Adrenal gland (tissue), 9 donors: ENCODE measurements at regions not wholly inside any gene's neighbourhood (a gene's known extent, or its start where the extent isn't known, plus 50 kb on each side); places are given as distances from the start of the nearest gene placed in this dataset.

Experiments
- DNase-seq, 7 donors: peaks; one replicate each; pipeline ENCODE4 v3.0.0-alpha.2; 2019 to 2020
- H3K27ac ChIP-seq, 5 donors: fragments of 200-600 bp; sonication (generic) in 4 of 5; 1 replicate in 3 of 5; 2 replicates in 2 of 5; pipeline versions ENCODE4 v1.5.1 to v1.8.0; 2016 to 2020; ENCODE audit warnings: mild to moderate bottlenecking in 1 of 5
- H3K27me3 ChIP-seq: fragments of 200-600 bp; 2 replicates; pipeline ENCODE4 v1.8.0; 2021
- H3K36me3 ChIP-seq, 2 donors: fragments of 200-600 bp; replicated peaks in 1 of 2; 1 replicate in 1 of 2; 2 replicates in 1 of 2; pipeline versions ENCODE4 v1.5.1 to v1.8.0; 2018 to 2022
- H3K4me1 ChIP-seq, 2 donors: fragments of 200-600 bp; replicated peaks in 1 of 2; 1 replicate in 1 of 2; 2 replicates in 1 of 2; pipeline versions ENCODE4 v1.5.1 to v1.8.0; 2018 to 2021
- H3K4me3 ChIP-seq, 4 donors: fragments of 200-600 bp; sonication (generic) in 3 of 4; one replicate each; pipeline ENCODE4 v1.5.1; 2016 to 2018
- H3K9me3 ChIP-seq, 3 donors: fragments of 200-600 bp; sonication (generic) in 1 of 3; replicated peaks in 1 of 3; 1 replicate in 2 of 3; 2 replicates in 1 of 3; pipeline versions ENCODE4 v1.5.1 to v1.8.0; 2016 to 2021
- POLR2A ChIP-seq, 2 donors: fragments of 450-650 bp; IDR thresholded peaks; one replicate each; pipeline ENCODE4 v1.6.1; 2017; ENCODE audit warnings: antibody characterized with exemption in 2 of 2, mild to moderate bottlenecking in 2 of 2, moderate library complexity in 1 of 2
- WGBS, 4 donors: extraction: QIAGEN DNeasy Blood & Tissue Kit in 2 of 4; methylation state at CpG; one replicate each; pipeline versions ENCODE4 v1.1.5 to v1.1.7; 2013 to 2017; 5-methylcytosine and 5-hydroxymethylcytosine counted together
- intact Hi-C, 2 donors: fragments of 100-400 bp; cut with DNase I; formaldehyde crosslinking; loops; one replicate each; pipeline versions ENCODE4 v1.14.1 to v1.15.0; 2022 to 2023
- TF ChIP-seq, protein P1 (sequence below), 6 experiments: fragments of 450-650 bp in 4 of 6; fragments of 200-600 bp in 2 of 6; sonication (generic) in 1 of 6; IDR thresholded peaks; 1 replicate in 5 of 6; 2 replicates in 1 of 6; pipeline versions ENCODE4 v1.5.1 to v1.8.0; 2016 to 2021; ENCODE audit warnings: antibody characterized with exemption in 6 of 6, mild to moderate bottlenecking in 2 of 6, moderate library complexity in 1 of 6
- donor health status: healthy with polysubstance abuse.
- donor health status: Bipolar disorder and iron deficiency.
- donor health status: DM: yes; HTN: yes; CAD: no.
- donor health status: DM: no; HTN: no; CAD: no.
- donor health status: DM: no; HTN: no; CAD: no.

DNA sequence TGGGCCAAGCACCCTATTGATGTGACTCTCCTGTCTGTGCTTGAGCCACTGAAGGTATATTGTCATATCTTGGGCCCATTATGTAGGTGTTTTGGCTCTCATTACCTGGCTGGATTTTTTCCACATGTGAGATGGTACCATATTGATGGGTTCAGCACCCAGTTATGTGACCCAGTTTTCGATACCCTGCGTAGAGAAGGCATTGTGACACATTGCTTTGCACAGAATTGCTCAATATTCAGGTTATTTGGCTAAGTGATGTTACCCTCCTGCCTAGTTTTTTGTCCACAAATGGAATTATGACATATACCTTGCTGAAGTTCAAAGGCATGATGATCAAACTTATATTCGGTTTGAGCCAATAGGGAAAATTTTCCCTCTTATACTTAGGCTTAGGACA, 1007.3 kb upstream of the TSPY4 start:
- H3K36me3 ChIP-seq: no peaks in the 10 kb centered on the region
- no peak for TF ChIP-seq POLR2A (IDR thresholded peaks at IDR 0.05)
- TF ChIP-seq, protein P1, sequence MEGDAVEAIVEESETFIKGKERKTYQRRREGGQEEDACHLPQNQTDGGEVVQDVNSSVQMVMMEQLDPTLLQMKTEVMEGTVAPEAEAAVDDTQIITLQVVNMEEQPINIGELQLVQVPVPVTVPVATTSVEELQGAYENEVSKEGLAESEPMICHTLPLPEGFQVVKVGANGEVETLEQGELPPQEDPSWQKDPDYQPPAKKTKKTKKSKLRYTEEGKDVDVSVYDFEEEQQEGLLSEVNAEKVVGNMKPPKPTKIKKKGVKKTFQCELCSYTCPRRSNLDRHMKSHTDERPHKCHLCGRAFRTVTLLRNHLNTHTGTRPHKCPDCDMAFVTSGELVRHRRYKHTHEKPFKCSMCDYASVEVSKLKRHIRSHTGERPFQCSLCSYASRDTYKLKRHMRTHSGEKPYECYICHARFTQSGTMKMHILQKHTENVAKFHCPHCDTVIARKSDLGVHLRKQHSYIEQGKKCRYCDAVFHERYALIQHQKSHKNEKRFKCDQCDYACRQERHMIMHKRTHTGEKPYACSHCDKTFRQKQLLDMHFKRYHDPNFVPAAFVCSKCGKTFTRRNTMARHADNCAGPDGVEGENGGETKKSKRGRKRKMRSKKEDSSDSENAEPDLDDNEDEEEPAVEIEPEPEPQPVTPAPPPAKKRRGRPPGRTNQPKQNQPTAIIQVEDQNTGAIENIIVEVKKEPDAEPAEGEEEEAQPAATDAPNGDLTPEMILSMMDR (IDR thresholded peaks at IDR 0.05): no peak
- H3K4me3 ChIP-seq: no peak overlapping the region
- H3K27ac ChIP-seq: no peak overlapping the region
- no peaks in the 10 kb centered on the region for H3K4me1 ChIP-seq
- intact Hi-C loops: no loop called here
- no peaks in the 10 kb centered on the region for H3K27me3 ChIP-seq
- WGBS, 4 donors: 72 to 77% methylated on average over 3 of the region's 3 CpGs; no CpG with 5 or more reads in 2 of the 4 donors
- no peaks in the 10 kb centered on the region for H3K9me3 ChIP-seq
- no peak for DNase-seq

DNA sequence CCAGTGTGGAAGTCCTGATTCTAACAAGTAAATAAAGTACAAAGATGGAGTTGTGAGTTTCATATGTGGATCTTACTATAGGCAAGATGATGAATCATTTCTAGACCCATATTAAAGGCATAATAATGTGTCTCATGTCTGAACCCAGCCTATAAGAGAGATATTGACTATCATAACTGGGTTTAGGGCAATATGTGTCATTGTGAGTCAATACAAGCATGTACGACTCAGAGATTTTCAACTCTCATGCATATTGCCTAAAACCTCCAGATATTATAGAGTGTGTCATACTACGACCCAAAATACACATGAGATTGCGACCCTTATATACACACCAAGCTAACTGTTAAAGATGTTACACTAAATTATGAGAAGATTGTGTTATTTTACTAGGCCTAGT, 1003.9 kb upstream of the TSPY4 start:
- TF ChIP-seq POLR2A (IDR thresholded peaks at IDR 0.05): no peak
- TF ChIP-seq, protein P1 (IDR thresholded peaks at IDR 0.05): no peak
- WGBS, 4 donors: 65 to 69% methylated on average over 3 of the region's 3 CpGs; no CpG with 5 or more reads in 2 of the 4 donors
- no peaks in the 10 kb centered on the region for H3K36me3 ChIP-seq
- intact Hi-C loops: no loop called here
- no peak overlapping the region for H3K27ac ChIP-seq
- DNase-seq: no peak
- no peak overlapping the region for H3K4me3 ChIP-seq
- H3K4me1 ChIP-seq: no peaks in the 10 kb centered on the region
- no peaks in the 10 kb centered on the region for H3K27me3 ChIP-seq
- H3K9me3 ChIP-seq: no peaks in the 10 kb centered on the region

- Histone ChIP-seq H3K4me3 (no peak overlapping the region), H3K36me3 (no peaks in the 10 kb centered on the region), H3K9me3 (no peaks in the 10 kb centered on the region), H3K27me3 (no peaks in the 10 kb centered on the region), H3K4me1 (no peaks in the 10 kb centered on the region), H3K27ac (no peak overlapping the region)
- TF ChIP-seq, protein P1 (IDR thresholded peaks at IDR 0.05): no peak
- no peak for TF ChIP-seq POLR2A (IDR thresholded peaks at IDR 0.05)
- DNase-seq: no peak
- intact Hi-C loops: no loop called here
Observed at GRCh38 chrY:8335299-8335835, 1001.9 kb upstream of the TSPY4 start.

GRCh38 chrY:8336112-8336774, 1001.0 kb upstream of the TSPY4 start:
- DNase-seq: no peak
- WGBS, 4 donors: 0 to 47% methylated on average over 1 to 3 of the region's 3 CpGs; no CpG with 5 or more reads in 2 of the 4 donors
- TF ChIP-seq, protein P1 (IDR thresholded peaks at IDR 0.05): no peak
- TF ChIP-seq POLR2A (IDR thresholded peaks at IDR 0.05): no peak
- Histone ChIP-seq H3K4me1 (no peaks in the 10 kb centered on the region), H3K9me3 (no peaks in the 10 kb centered on the region), H3K27ac (no peak overlapping the region), H3K27me3 (no peaks in the 10 kb centered on the region), H3K36me3 (no peaks in the 10 kb centered on the region), H3K4me3 (no peak overlapping the region)
- intact Hi-C loops: no loop called here
